ENCODE measurements at regions not wholly inside any gene's neighbourhood (a gene's known extent, or its start where the extent isn't known, plus 50 kb on each side); places are given as distances from the start of the nearest gene placed in this dataset.

DNA sequence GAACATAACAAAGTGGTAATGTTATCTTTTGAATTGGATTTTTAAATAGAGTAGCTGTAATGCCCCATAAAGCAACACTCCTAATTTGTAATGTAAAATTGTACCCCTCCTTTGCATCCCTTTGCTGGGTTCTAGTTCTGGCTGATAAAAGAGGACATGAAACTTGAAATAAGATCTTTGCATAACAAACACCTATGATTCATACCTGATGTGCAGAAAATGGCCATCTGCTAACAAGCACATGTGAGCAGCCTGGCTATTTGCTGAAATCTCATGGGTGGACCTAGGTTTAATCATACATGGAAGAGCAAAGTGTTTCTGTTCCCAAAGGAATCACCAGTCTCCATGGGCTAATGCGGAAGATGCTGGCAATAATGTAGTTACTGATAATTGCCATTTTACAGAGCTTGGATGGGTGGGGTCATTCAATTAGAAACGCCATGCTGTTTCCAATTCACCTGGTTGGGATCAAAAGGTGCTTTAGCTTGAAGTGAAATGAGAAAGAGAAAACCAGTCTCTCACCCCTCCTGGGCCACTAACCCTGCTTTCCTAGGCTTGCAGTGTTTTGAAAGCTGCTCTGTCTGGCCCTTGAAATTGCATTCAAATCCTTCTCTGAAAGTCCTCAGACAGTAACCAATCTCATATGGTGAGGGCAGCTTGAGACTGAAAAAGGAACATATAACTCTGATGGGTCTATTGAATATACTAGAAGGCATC is 585.1 kb downstream of the TLE4 start:
- no peak for DNase-seq (ENCODE audit: low read depth in 2 of 2)

DNA sequence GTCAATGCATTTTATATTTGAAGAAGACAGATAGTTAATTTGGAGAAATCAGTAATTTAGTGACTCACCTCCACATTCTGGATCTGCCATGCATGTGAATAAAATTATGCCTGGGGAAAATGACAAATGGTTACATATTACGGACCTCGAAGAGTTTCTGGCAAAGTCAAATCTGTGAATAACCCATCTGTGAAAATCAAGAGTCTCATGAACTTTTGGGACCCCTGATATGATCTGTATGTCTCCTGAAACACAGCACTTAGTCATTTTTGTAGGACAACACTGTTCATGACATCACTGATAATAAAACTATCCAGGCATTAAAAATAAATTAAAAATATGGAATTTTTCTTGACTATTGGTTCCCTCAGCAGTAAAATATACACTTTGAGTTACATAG is 584.5 kb downstream of the TLE4 start:
- no peak for DNase-seq (ENCODE audit: low read depth in 2 of 2)

DNA sequence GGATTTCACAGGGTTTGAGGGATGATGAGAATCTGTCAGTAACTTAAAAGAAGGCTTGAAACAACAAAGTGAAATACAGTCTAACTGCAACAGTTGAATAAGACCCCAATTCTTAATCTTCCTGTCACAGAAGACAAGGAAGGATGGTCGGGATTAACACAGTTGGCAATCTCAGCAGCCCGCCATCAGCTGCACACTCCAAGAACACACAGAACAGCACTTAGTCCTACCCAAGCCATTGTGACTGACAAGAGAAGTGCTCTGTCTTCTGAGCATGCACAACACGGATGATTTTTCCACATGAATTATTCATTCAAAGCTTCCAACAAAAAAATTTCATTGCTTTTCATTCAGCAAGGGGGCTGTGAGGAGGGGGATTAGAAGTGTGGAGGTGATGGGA is 576.1 kb downstream of the TLE4 start:
- no peak for DNase-seq (ENCODE audit: low read depth in 2 of 2)

DNA sequence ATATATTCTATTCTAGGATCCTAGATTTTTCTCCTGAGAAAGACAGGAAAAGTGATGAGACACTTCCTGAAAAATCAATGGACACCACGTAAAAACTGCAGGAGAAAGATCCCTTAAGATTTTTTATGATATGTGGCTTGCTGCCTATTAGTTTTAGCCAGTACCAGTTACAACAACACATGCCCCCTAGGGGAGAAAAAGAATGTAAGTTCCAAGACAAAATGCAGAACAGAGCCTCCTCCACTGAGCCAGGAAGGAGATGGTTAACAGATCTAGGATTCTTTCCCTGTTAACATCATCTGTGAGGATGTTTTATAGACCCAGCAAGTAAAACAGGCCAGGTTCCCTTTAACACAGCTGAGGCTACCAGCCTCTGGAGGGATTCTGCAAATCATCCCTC is 574.7 kb downstream of the TLE4 start:
- DNase-seq (ENCODE audit: low read depth in 2 of 2): no peak

DNA sequence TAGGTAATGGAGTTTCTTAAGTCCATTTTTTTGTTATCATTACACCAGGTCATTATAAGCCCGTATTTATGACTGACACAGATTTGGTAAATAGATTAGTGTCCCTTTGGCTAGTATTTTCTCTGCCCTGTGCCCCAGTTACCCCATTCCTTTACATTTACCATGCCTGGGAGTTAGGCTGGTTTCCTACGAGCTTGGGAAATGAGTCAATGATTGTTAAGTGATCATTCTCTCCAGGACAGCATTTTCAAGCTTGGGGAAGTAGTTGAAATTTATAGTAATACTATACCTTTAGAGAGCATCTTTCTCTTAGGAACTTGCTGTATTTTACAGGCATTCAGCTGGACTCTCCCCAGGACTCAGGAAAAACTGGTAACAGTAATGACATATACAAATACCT is 573.1 kb downstream of the TLE4 start:
- no peak for DNase-seq (ENCODE audit: low read depth in 2 of 2)

DNA sequence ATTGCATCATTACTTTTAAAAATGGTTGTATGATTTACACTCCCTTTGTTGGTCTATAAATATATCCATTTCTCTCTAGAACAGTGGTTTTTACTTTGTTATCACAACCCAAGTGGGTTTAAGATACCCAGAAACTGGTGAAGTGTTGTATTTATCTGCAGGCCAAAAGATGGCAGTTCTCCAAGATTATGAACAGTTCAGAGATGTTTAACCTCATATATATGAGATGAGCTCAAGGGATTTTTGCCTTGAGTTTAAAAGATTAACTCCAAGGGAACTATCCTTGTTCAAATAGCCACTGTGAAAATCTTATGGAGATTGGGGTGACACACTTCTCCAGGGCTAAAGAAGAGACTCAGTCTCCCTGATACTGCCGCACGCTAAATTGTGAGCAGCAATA is 572.6 kb downstream of the TLE4 start:
- DNase-seq (ENCODE audit: low read depth in 2 of 2): no peak

DNA sequence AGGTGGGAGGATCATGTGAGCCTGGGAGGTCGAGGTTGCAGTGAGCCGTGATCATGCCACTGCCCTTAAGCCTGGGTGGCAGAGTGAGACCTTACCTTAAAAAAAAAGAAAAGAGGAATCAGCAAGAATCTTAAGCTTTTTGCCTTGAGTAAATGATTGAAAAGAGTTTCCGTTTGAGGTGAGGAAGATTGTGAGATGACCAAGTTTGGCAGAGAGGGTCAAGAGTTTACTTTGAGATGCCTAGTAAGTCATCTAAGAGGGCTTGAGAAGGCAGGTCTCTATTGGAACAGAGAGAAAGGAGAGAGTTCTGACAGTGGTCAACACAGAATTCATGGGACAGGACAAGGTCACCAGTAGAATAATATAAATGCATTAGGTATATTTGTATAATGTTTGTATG is 572.1 kb downstream of the TLE4 start:
- DNase-seq (ENCODE audit: low read depth in 2 of 2): no peak

DNA sequence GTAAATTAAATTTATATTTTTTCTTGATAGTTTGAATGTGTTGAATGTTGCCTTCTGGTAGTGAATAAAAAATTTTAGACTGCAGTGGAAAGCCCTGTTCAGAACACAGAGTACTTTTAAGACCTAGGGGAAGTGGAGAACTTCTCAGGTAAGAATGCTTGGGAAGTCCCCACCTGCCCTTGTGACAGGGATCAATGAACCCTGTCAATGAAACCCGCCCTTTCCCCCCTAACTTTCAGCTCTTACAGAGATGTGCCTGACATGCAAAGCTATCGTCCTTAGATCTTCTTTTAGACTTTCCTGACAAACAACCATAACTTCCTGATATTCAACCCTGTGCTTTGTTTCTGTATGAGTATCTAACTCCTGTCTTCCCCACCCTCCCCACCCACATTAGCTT is 562.7 kb downstream of the TLE4 start:
- no peak for DNase-seq (ENCODE audit: low read depth in 2 of 2)

DNA sequence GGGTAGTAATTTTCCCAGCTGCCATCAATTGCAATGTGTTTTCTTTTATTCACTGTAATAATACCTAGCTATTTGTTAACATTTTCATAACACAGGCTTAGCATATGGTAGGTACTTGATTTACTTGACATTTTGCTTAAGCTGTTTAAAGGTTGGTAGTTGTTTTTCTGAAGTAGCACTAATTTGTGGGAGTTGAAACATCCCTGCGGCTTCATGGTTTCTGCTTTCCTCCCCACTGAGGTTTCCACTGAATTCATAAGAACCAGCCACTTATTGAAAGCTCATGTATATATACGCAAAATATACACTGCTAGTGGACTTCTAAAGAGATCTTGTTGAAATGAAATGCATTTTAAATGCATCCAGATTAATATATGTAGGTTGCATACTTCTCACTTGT is 559.9 kb downstream of the TLE4 start:
- no peak for DNase-seq (ENCODE audit: low read depth in 2 of 2)

DNA sequence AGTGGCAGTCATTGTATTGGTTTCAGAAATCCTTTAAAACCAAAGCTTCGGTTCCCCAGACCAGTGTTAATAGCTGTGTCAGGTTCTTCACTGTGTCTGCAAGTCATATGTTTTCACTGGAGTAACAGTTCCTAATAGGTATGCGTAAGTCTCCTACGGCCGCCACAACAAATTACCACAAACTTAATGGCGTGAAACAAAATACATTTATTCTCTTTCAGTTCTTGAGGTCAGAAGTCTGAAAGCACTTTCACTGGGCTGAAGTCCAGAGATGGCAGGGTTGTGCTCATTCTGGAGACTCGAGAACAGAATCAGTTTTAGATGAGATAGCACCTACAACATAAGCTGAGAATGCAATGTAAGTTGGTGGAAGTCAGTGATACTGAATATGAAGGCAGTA is 556.2 kb downstream of the TLE4 start:
- DNase-seq (ENCODE audit: low read depth in 2 of 2): no peak

DNA sequence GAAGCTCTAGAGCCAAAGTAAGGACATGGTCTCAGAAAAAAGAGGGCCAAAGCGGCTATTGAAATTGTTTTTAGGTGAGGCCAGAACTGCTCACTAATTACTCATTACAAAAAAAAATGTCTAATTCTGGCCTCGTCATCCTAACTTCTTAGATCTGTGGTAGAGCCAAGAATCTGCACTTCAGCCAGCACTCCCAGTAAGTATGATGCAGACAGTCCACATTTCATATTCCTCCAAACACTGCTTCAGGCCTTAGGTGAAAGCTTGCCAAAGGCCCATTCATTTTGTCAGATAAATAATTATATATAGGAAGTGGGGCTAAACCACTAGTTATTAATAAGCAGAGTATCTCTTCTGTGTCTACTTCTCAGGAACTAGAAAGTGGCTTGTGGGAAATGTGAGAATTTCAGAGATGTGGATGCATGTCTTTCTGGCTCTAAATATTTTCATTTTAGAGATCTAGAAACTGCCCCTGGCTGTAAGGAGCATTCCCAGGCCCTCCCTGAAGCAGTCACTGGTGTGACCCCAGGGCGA is 554.0 kb downstream of the TLE4 start:
- DNase-seq (ENCODE audit: low read depth in 2 of 2): no peak

DNA sequence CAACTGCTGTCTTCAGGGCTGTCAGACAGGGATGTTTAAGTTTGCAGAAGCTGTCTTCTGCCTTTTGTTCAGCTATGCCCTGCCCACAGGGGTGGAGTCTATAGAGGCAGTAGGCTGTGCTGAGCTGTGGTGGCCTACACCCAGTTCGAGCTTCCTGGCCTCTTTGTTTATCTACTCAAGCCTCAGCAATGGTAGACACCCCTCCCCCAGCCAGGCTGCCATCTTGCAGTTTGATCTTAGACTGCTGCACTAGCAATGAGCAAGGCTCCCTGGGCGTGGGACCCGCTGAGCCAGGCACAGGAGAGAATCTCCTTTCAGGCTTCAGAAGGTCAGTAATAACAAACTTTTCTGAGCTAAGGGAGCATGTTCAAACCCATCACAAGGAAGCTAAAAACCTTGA is 545.3 kb downstream of the TLE4 start:
- no peak for DNase-seq (ENCODE audit: low read depth in 2 of 2)

DNA sequence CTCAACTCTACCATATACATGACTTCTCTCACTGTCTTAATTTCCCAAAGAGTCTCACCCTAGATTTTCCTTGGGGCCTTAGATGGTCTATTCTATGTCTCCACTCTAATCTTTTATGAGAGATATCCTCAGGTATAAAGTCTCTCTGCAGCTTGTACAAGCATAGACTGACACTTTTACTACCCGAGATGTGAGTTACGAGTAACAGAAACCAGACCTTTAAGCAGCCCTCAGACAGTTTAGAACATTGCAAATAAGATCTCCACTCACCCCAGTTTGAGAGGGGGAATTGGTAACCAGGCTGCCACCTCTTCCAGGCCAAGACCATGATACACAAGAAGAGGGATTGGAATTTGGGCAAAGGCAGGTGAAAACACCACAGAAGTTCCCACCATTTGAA is 542.5 kb downstream of the TLE4 start:
- DNase-seq (ENCODE audit: low read depth in 2 of 2): no peak

DNA sequence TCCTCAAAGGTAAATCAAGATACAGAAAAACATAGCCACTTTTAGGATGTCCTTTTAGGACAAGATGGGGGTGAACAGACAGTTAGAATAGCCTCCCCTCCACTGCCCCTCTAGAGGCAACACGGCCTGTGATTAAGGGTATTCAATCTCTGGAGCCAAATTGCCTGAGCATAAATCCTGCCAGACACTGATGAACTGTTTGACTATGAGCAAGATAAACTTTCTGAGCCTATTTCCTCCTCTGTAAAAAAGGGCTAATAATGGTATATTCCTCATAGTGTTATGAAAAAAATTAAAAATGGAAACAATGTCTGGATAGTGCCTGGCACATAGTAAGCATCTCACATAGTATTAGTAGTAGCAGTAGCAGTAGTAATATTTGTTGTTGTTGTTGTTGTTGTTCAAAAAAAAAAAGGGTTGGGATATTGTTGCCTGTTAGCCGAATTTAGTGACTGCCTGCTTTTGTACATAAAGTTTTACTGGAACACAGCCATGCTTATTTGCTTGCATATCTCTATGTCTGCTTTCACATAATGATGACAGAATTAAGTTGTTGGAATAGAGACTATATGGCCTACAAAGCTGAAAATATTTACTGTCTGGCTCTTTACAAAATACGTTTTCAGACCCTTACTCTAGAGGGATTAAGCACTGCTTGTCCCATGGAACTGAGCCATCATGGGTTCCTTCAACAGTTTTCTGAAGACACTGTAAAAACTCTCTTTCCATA is 536.3 kb downstream of the TLE4 start:
- DNase-seq (ENCODE audit: low read depth in 2 of 2): no peak

DNA sequence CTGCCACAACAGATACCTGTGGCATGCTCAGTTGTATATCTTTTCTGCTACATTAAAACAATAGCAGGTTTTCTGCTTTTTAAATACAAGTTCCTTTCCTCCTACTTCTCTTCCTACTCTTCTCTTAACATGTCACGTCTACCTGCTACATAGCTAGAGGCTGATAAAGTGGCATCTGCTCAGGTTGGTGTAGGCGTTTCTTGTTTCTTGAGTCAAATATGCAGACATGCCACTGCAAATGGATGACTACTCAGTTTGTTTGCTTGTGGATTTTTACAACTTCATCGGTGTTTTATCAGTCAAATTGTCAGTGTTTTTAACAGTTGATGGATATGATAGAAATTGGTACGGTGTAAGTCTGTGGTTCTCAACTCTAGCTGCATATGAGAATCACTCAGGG is 525.7 kb downstream of the TLE4 start:
- no peak for DNase-seq (ENCODE audit: low read depth in 2 of 2)

DNA sequence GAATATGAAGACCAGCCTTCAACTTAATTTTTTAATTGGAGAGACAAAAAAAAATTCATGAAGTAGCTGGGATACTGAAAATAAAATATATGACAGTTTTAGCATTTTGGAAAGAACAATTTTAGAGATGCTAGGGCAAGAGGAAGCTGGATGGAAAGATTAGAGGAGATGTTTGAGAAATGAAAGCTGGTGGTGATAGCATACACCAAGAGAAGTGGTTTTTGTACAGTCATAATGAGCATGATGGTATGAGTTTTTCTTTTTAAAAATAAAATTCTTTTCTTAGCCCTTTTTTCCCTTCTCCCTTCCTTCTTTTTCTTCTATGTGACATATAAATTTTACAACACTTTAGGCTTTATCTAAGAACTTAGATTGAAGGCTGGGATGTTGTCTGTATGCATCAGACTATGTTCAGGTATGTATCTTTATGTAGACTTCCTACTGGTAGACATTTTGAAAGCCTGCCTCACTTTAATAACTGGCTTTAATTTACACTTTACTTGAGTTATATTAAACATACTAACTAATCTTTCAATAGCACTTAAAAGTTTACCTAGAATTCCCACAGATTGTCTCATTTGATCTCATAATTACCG is 522.5 kb downstream of the TLE4 start:
- DNase-seq (ENCODE audit: low read depth in 2 of 2): no peak

DNA sequence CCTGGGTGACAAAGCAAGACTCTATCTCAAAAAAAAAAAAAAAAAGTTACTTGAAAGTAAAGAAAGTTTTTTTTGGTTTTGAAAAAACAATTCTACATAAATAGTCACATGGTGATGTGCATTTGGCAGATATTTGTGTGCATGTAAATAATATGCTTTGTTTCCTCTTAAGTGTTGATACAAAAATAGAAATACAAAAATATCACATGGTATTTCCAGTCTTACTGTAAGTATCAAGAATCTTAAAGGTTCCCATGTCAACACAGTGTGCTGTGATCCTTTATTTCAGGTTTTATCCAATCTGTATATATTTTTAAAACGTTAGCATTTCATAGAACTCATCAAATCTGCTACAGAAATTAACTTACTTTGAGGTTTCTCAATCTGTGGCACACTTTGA is 521.9 kb downstream of the TLE4 start:
- no peak for DNase-seq (ENCODE audit: low read depth in 2 of 2)

DNA sequence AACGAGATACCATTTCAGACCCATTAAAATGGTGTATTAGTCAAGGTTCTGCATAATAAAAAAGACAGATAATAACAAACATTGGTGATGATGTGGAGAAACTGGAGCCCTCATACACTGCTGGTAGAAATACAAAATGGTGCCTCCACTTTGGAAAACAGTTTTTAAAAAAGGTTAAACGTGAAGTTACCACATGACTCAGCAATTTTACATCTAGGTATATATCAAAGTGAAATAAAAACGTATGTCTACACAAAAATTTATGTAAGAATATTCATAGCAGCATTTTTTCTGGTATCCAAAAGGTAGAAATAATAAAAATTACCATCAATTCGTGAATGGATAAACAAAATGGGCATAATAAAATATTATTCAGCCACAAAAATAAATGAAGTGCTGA is 519.8 kb downstream of the TLE4 start:
- DNase-seq (ENCODE audit: low read depth in 2 of 2): no peak

DNA sequence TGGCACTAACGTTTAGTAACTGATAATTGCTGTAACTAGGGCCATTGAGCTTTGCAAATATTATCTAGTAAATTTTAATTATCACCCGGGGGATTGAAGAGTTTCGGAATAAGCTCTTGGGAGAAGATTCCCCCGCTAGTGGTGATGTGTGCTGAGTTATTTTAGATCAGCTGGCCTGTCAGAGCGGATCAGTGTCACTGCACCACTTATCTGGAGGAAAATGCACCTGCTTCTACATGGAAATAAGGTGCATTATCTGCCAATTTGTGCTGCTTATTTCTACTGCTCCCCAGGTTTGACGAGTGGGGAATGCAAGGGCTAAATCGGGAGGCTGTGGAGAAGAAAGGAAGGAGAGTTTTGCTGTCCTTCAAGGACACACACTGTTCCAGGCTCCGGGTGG is 518.6 kb downstream of the TLE4 start:
- DNase-seq (ENCODE audit: low read depth in 2 of 2): no peak

DNA sequence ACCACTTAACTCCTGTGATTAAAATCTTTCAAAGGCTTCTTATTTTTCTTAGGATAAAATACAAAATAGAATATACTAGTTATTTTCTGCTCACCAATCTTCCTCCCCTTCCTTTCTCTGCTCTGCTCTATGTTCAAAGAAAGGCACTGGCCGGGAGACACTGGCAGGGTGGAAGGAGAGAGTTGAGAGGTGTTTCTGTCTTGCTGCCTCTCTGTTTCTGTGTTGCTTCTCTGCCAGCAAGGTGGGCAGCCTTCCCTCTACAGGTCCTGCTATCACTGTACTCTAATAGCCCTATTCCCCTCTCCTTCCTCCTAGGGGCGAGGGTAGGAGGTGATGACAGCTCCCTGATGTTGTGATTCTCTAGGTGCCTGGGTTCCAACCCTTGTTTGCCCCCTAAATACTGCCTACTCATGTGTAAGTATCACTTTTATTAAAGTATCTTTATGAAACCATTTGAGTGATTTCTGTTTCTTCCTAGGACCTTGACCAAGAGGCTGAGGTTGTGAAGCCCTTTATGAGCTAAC is 515.1 kb downstream of the TLE4 start:
- no peak for DNase-seq (ENCODE audit: low read depth in 2 of 2)

DNA sequence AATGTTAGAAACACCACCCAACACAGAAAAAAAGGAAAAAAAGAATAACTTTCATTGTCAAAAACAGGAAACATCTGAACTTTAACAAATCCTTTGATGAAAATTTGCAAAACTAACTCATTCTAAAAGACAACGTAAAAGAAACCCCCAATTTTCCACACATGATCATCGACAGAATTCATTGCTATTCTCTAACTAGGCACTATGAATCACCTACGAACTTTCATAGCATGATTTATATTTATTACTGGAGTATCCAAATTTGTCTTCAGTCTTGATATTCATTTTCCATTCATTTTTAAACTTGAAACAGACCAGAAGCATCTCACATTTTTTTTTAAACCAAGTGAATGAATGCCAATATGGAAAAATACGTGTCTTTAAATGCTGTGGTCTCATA is 514.6 kb downstream of the TLE4 start:
- DNase-seq (ENCODE audit: low read depth in 2 of 2): no peak

DNA sequence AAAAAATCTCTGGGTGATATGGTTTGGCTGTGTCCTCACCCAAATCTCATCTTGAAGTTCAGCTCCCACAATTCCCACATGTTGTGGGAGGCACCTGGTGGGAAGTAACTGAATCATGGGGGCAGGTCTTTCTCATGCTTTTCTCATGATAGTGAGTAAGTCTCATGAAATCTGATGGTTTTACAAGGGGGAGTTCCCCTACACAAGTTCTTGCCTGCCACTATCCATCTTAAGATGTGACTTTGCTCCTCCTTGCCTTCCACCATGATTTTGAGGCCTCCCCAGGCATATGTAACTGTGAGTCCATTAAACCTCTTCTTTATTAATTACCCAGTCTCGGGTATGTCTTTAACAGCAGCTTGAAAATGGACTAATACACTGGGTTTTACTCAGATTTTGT is 513.9 kb downstream of the TLE4 start:
- DNase-seq (ENCODE audit: low read depth in 2 of 2): no peak

DNA sequence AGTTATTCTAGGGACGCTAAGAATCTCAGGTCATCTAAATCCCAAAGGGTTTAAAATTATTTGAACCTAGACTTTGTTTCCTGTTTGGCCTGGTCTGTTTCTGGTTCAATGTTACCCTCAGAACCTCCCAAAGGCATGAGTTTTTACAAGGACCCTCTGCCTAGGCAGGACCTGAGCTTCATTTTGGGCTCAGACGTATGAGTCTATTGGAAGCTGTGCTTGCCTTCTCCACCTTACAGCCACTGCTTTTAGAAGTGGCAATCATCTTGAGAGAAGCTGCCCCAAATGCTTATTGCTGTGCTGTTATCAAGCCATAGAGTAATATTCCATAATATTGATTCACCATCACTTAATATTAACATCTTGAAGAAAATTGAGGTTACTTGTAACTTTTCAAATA is 510.4 kb downstream of the TLE4 start:
- no peak for DNase-seq (ENCODE audit: low read depth in 2 of 2)
